HFF-Myc (cell line): ENCODE measurements at regions not wholly inside any gene's neighbourhood (a gene's known extent, or its start where the extent isn't known, plus 50 kb on each side); places are given as distances from the start of the nearest gene placed in this dataset.

ENCODE experiments used
- DNase-seq: peaks from one replicate; pipeline ENCODE4 v3.0.0-alpha.2; 2011; ENCODE audit warnings: low read depth; ENCODE audit errors: extremely low read depth
- H3K4me3 ChIP-seq: replicated peaks from 2 replicates; pipeline ENCODE4 v1.5.1; 2011; ENCODE audit warnings: low read depth, mild to moderate bottlenecking, control low read depth, low read length
- TF ChIP-seq, protein P1 (sequence below): IDR thresholded peaks from 2 replicates; pipeline ENCODE4 v1.5.1; 2012; ENCODE audit warnings: mild to moderate bottlenecking, low read depth, low read length, control low read depth; ENCODE audit errors: missing control alignments

DNA sequence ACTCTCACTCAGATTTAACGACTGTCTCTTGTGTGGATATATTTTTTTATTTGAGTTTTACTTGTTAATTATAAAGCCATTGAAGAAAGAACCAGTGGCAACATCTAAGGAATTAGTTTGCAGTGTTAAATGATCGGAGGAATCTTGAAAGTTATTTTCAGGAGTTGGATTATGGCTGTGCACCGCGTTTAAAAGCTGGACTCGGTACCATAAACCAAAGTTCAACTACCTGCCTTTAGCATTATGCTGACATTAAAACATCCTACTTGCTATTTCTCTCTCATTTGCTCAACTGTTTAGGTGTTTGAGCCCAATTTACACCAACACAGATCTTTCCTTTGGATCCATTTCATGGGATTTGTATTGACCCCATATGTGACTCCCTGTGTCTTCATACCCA lies 289.4 kb upstream of the SASH1 start:
- TF ChIP-seq, protein P1, sequence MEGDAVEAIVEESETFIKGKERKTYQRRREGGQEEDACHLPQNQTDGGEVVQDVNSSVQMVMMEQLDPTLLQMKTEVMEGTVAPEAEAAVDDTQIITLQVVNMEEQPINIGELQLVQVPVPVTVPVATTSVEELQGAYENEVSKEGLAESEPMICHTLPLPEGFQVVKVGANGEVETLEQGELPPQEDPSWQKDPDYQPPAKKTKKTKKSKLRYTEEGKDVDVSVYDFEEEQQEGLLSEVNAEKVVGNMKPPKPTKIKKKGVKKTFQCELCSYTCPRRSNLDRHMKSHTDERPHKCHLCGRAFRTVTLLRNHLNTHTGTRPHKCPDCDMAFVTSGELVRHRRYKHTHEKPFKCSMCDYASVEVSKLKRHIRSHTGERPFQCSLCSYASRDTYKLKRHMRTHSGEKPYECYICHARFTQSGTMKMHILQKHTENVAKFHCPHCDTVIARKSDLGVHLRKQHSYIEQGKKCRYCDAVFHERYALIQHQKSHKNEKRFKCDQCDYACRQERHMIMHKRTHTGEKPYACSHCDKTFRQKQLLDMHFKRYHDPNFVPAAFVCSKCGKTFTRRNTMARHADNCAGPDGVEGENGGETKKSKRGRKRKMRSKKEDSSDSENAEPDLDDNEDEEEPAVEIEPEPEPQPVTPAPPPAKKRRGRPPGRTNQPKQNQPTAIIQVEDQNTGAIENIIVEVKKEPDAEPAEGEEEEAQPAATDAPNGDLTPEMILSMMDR: no peak
- H3K4me3 ChIP-seq: no peak overlapping the region
- no peak for DNase-seq

DNA sequence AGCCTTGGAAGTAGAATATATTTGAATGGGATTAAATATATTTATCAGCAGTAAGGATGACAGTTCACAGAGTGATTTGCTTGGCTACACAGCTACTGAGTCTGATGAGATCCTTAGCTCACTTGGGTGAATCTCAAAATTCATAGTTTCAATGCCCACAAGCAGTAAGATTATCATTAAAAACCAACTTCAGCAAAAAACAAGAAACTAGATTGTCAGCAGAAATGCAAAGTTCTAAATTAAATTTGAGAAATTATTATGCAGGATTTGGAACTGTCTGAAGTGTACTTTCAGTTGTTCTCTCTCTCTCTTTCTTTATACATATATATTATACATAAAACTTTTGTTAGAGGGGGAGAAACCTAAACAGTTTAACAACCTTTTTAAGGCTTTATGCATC lies 288.8 kb upstream of the SASH1 start:
- H3K4me3 ChIP-seq: no peak overlapping the region
- TF ChIP-seq, protein P1: no peak
- no peak for DNase-seq

DNA sequence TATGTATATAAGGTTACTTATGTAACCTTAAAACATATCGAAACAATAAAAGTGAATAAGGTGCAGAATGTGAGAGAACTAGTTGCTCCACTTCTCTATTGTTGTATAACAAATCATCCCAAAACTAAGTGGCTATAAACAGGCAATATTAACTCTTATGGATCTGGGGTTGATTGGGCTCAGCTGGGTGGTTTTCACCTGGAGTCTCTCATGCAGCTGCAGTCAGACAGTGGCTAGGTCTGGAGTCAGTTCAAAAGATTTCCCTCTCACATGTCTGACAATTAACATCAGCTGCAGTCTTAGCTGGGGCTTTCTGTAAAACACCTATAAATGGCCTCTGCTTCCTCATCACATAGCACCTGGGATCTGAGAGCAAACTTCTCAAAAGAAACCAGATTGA lies 288.4 kb upstream of the SASH1 start:
- DNase-seq: no peak
- H3K4me3 ChIP-seq: no peak overlapping the region
- TF ChIP-seq, protein P1: no peak

DNA sequence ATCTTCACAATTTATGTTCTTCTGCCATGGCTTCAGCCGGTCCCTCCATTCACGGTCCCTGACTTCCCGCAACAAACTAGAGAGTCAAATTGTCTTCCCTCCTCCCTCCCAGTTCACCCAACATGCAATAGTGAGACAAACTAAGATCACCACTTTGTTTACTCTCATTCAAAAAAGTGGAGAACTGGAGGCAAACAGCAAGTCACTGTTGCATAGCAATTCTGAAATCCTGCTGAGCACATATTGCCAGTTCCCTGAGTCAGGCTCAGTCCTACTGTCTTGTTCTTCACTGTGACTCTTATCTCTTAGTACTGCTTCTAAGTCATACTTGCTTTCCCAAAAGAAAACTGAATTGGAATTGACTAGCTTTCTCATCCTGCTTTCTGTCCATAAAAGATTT lies 287.2 kb upstream of the SASH1 start:
- DNase-seq: no peak
- TF ChIP-seq, protein P1: no peak
- H3K4me3 ChIP-seq: no peak overlapping the region

DNA sequence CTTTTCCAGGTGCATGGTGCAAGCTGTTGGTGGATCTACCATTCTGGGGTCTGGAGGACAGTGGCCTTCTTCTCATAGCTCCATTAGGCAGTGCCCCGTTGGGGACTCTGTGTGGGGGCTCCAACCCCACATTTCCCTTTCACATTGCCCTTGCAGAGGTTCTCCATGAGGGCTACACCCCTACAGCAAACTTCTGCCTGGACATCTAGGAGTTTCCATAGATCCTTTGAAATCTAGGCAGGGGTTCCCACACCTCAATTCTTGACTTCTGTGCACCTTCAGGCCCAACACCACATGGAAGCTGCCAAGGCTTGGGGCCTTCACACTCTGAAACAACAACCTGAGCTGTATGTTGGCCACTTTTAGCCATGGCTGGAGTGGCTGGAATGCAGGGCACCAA lies 282.8 kb upstream of the SASH1 start:
- TF ChIP-seq, protein P1: no peak
- no peak overlapping the region for H3K4me3 ChIP-seq
- no peak for DNase-seq

DNA sequence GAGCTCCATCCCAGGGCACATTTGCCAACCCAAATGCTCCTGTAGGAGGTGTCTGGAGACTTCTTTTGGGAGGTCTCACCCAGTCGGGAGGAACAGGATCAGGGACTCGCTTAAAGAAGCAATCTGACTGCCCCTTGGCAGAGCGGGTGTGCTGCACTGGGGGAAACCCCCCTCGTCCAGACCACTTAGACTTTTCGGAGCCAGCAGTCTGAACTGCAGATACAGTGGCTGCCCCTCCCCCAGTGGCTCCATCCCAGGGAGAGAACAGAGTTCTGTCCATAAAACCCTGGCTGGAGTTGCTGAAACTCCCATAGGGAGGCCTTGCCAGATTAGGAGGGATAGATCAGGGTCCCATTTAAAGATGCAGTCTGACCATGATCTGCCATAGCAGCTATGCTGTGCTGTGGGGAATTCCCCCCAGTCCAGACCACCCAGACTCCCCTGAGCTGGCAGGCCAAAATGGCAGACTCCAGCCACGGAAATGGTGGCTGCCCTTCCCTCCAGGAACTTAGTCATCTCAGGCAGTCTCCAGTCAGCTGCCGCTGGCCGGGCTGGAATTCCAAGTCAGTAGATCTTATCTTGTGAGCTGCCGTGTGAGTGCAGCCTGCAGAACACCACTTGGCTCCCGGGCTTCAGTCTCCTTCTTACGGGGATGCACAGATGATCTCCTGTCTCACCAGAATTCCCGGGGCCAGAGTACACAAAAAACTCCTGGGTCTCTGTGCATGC lies 278.1 kb upstream of the SASH1 start:
- peak; percentile 32 for DNase-seq
- TF ChIP-seq, protein P1: no peak
- no peak overlapping the region for H3K4me3 ChIP-seq
